HAP-1 (cell line): ENCODE measurements at regions not wholly inside any gene's neighbourhood (a gene's known extent, or its start where the extent isn't known, plus 50 kb on each side); places are given as distances from the start of the nearest gene placed in this dataset.

Experiments
- DNase-seq, 2 experiments: peaks; one replicate each; pipeline ENCODE4 v3.0.0-alpha.2; 2016 to 2020; ENCODE audit warnings: low spot score in 2 of 2
- H3K27me3 ChIP-seq: fragments of 250-450 bp; sonication (Bioruptor Pico); 2 replicates; pipeline ENCODE4 v1.5.1; 2020; ENCODE audit warnings: low read depth, mild to moderate bottlenecking, moderate library complexity
- H3K36me3 ChIP-seq: fragments of 250-450 bp; sonication (Bioruptor Pico); replicated peaks from 2 replicates; pipeline ENCODE4 v1.5.1; 2020; ENCODE audit warnings: mild to moderate bottlenecking
- H3K4me1 ChIP-seq: fragments of 250-450 bp; sonication (Bioruptor Pico); 2 replicates; pipeline ENCODE4 v1.5.1; 2020; ENCODE audit warnings: mild to moderate bottlenecking
- H3K4me3 ChIP-seq: fragments of 250-450 bp; sonication (Bioruptor Pico); 2 replicates; pipeline ENCODE4 v1.5.1; 2020; ENCODE audit warnings: mild to moderate bottlenecking, moderate library complexity
- H3K9me3 ChIP-seq: fragments of 250-450 bp; sonication (Bioruptor Pico); 2 replicates; pipeline ENCODE4 v1.5.1; 2020; ENCODE audit warnings: mild to moderate bottlenecking, moderate library complexity
- in situ Hi-C: fragments of 300-500 bp; cut with MboI; formaldehyde crosslinking; loops from 3 replicates; pipeline ENCODE4 v1.14.3; 2020; ENCODE audit warnings: low sequenced_read_pairs, inconsistent platforms, mixed read lengths

DNA sequence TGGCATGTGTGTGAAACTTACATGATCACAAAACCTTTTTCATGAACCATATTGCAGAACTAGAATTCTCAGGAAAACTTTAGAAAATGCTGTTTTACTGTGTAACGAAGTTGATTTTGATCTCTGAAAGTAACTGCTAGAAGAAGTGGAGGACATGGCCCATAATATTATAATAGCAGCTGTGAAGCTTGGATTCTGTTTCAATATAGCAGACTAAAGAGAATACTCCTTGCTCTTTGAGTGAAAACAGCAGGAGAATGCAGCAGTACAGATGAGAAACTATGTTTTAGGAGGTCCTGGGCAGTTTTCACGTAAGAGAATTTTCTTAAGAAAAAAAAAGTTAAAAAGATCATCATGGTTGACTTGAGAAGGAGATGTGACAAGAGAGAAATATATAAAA is 76.7 kb upstream of the POU2AF2 start:
- in situ Hi-C loops = no loop called here
- no peak for DNase-seq
- no peaks in the 10 kb centered on the region for H3K27me3 ChIP-seq

DNA sequence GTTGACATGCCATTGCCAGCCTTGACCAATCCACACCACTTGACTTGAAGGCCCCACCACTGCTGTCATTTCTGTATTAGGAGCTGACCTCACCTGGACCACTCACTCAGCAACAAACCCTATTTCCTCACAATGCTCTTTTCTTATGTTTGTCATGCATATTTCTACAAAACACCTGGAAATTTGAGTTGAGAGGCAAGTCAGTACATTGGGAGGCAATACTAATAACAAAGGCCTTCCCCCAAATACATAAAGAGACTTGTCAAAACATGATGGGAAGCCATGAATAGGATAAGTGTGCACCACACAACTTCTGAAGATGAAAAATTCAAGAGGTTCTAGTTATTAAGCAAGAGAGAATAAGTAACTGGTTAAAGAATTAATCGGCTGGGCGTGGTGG is 77.9 kb upstream of the POU2AF2 start:
- DNase-seq = no peak

More for the DNA sequence above, 76.7 kb upstream of the POU2AF2 start:
- H3K36me3 ChIP-seq = no peaks in the 10 kb centered on the region
- no peaks in the 10 kb centered on the region for H3K9me3 ChIP-seq
- H3K4me3 ChIP-seq = no peak overlapping the region
- no peaks in the 10 kb centered on the region for H3K4me1 ChIP-seq

GRCh38 chr11:111166598-111166997 is 78.9 kb upstream of the POU2AF2 start:
- in situ Hi-C loops = no loop called here
- Histone ChIP-seq H3K4me3 (no peak overlapping the region), H3K9me3 (no peaks in the 10 kb centered on the region), H3K4me1 (no peaks in the 10 kb centered on the region), H3K36me3 (no peaks in the 10 kb centered on the region), H3K27me3 (no peaks in the 10 kb centered on the region)
- no peak for DNase-seq

More for the DNA sequence above, 77.9 kb upstream of the POU2AF2 start:
- Histone ChIP-seq H3K9me3 (no peaks in the 10 kb centered on the region), H3K27me3 (no peaks in the 10 kb centered on the region), H3K4me1 (no peaks in the 10 kb centered on the region), H3K36me3 (no peaks in the 10 kb centered on the region), H3K4me3 (no peak overlapping the region)
- in situ Hi-C loops = no loop called here

- DNase-seq = no peak
- in situ Hi-C loops = no loop called here
- Histone ChIP-seq H3K4me3 (no peak overlapping the region), H3K9me3 (no peaks in the 10 kb centered on the region), H3K27me3 (no peaks in the 10 kb centered on the region), H3K4me1 (no peaks in the 10 kb centered on the region), H3K36me3 (no peaks in the 10 kb centered on the region)
Measured at GRCh38 chr11:111162305-111162704, 83.2 kb upstream of the POU2AF2 start.

DNA sequence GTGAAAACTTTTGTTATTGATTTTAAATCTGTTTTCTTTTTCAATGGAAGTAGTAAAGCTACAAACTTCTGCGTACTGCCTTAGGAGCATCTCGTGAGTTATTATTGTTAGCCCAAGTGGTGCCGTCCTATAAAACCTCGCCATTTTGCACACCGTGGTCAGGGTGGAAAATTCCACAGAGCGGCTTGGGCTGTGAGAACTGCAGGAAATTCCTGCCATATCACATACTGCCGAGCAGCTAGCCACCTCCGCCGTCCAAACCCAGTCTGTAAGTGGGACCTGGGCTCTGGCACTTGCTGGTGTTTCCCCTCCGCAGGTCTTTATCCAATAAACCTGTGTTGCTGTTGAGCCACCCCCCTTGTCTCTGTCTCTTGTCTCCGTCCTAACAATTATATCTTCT is 88.0 kb upstream of the POU2AF2 start:
- Histone ChIP-seq H3K4me3 (no peak overlapping the region), H3K36me3 (no peaks in the 10 kb centered on the region), H3K27me3 (no peaks in the 10 kb centered on the region), H3K4me1 (no peaks in the 10 kb centered on the region), H3K9me3 (no peaks in the 10 kb centered on the region)
- DNase-seq = no peak
- in situ Hi-C loops = no loop called here

DNA sequence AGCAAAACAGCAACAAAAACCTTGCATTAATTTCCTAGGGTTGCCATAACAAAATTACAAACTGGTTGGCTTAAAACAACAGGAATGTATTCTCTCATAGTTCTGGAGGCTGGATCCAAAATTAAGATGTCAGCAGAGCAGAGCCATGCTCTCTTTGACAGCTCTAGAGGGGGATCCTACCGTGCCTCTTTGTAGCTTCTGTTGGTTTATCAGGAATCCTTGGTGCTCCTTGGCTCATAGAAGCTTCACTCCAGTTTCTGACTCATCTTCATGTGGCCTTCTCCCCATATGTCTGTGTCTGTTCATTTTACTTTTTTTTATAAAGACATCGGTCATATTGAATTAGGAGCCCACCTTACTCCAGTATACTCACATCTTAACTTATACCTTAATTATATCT is 90.5 kb upstream of the POU2AF2 start:
- Histone ChIP-seq H3K36me3 (no peaks in the 10 kb centered on the region), H3K4me1 (no peaks in the 10 kb centered on the region), H3K27me3 (no peaks in the 10 kb centered on the region), H3K9me3 (no peaks in the 10 kb centered on the region), H3K4me3 (no peak overlapping the region)
- DNase-seq = no peak
- in situ Hi-C loops = no loop called here

DNA sequence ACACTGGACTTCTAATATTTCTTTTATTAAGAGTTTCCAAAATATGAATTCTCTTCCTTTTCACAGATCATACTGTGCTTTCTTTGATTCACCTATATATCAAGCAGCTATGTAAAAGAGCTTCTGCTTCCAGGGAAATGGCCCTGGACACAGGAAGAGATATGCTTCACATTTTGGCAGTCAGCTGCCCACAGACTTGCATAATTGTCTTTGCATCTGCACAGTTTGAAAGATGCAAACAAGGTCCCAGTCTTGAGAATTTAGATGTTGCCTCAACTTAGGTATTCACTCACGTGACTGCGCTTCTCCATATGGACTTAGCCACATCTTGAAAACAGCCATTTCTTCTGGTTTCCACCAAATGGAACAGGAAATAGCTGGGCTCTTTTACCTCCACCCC is 92.3 kb upstream of the POU2AF2 start:
- Histone ChIP-seq H3K27me3 (no peaks in the 10 kb centered on the region), H3K4me1 (no peaks in the 10 kb centered on the region), H3K9me3 (no peaks in the 10 kb centered on the region), H3K36me3 (no peaks in the 10 kb centered on the region), H3K4me3 (no peak overlapping the region)
- in situ Hi-C loops = no loop called here
- DNase-seq = no peak

DNA sequence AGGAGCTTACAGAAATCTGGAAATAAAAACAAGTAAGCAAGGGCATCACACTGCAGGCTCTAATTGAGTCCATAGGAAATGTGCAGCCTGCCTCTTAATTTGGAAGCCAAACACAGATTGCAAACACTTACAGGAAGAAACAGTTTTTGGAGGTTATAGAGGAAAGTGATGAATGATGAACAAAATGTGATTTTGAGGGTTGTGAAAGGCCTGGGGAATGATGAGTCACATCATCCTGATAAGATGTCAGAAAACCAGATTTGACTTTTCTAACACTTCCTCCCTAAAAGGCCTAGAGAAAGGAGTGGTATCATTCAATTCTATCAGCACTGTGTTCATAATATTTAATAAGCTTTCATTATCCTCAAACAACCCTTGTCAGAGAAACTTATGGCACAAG is 96.6 kb upstream of the POU2AF2 start:
- H3K9me3 ChIP-seq = no peaks in the 10 kb centered on the region
- no peak for DNase-seq
- no peaks in the 10 kb centered on the region for H3K27me3 ChIP-seq
- H3K4me1 ChIP-seq = no peaks in the 10 kb centered on the region
- in situ Hi-C loops = no loop called here
- H3K36me3 ChIP-seq = no peaks in the 10 kb centered on the region
- no peak overlapping the region for H3K4me3 ChIP-seq

GRCh38 chr11:111148121-111148520 is 97.4 kb upstream of the POU2AF2 start:
- in situ Hi-C loops = no loop called here
- Histone ChIP-seq H3K36me3 (no peaks in the 10 kb centered on the region), H3K4me3 (no peak overlapping the region), H3K9me3 (no peaks in the 10 kb centered on the region), H3K4me1 (no peaks in the 10 kb centered on the region), H3K27me3 (no peaks in the 10 kb centered on the region)
- no peak for DNase-seq

DNA sequence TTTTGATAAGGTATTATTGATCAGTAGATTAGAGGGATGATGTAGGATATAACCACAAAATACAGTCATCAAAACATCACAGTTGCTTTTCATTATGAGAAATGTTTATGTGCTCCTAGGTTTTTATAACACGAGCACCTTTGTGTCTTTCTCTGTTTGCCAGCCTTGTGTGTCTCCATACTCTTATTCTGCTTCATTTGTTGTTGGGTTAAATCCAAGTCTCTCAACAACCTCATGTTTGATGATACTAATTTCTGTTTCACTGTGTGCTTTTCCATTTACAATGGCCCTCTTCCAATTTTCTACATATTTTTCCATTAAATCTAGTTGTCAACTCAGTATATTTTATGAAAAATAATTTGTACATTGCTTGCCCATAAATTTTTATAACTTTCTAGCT is 107.7 kb upstream of the POU2AF2 start:
- Histone ChIP-seq H3K9me3 (no peaks in the 10 kb centered on the region), H3K4me3 (no peak overlapping the region), H3K27me3 (no peaks in the 10 kb centered on the region), H3K4me1 (no peaks in the 10 kb centered on the region), H3K36me3 (no peaks in the 10 kb centered on the region)
- in situ Hi-C loops = no loop called here
- DNase-seq = no peak

GRCh38 chr11:111135778-111136570 is 109.6 kb upstream of the POU2AF2 start:
- in situ Hi-C loops = no loop called here
- no peaks in the 10 kb centered on the region for H3K36me3 ChIP-seq
- no peaks in the 10 kb centered on the region for H3K27me3 ChIP-seq
- no peak overlapping the region for H3K4me3 ChIP-seq
- no peaks in the 10 kb centered on the region for H3K4me1 ChIP-seq
- DNase-seq = no peak
- no peaks in the 10 kb centered on the region for H3K9me3 ChIP-seq

GRCh38 chr11:111135101-111135500 is 110.4 kb upstream of the POU2AF2 start:
- Histone ChIP-seq H3K36me3 (no peaks in the 10 kb centered on the region), H3K27me3 (no peaks in the 10 kb centered on the region), H3K4me1 (no peaks in the 10 kb centered on the region), H3K9me3 (no peaks in the 10 kb centered on the region), H3K4me3 (no peak overlapping the region)
- in situ Hi-C loops = no loop called here
- DNase-seq = no peak

GRCh38 chr11:111128076-111128870 is 117.3 kb upstream of the POU2AF2 start:
- H3K4me1 ChIP-seq = no peaks in the 10 kb centered on the region
- no peaks in the 10 kb centered on the region for H3K36me3 ChIP-seq
- no peak overlapping the region for H3K4me3 ChIP-seq
- in situ Hi-C loops = no loop called here
- no peak for DNase-seq
- H3K9me3 ChIP-seq = no peaks in the 10 kb centered on the region
- H3K27me3 ChIP-seq = no peaks in the 10 kb centered on the region

GRCh38 chr11:111124724-111125123 is 120.8 kb upstream of the POU2AF2 start:
- Histone ChIP-seq H3K36me3 (no peaks in the 10 kb centered on the region), H3K27me3 (no peaks in the 10 kb centered on the region), H3K4me1 (no peaks in the 10 kb centered on the region), H3K9me3 (no peaks in the 10 kb centered on the region), H3K4me3 (no peak overlapping the region)
- in situ Hi-C loops = no loop called here
- DNase-seq = no peak
